Gastroesophageal sphincter (tissue), 2 donors: ENCODE measurements at regions not wholly inside any gene's neighbourhood (a gene's known extent, or its start where the extent isn't known, plus 50 kb on each side); places are given as distances from the start of the nearest gene placed in this dataset.

Experiments
- POLR2A ChIP-seq, 2 donors: fragments of 450-650 bp; IDR thresholded peaks; one replicate each; pipeline ENCODE4 v1.6.1; 2017; ENCODE audit warnings: antibody characterized with exemption in 2 of 2, mild to moderate bottlenecking in 2 of 2, moderate library complexity in 1 of 2
- POLR2AphosphoS5 ChIP-seq: sonication (generic); formaldehyde crosslinking; IDR thresholded peaks from one replicate; pipeline ENCODE4 v1.6.1; 2017; ENCODE audit warnings: antibody characterized with exemption

DNA sequence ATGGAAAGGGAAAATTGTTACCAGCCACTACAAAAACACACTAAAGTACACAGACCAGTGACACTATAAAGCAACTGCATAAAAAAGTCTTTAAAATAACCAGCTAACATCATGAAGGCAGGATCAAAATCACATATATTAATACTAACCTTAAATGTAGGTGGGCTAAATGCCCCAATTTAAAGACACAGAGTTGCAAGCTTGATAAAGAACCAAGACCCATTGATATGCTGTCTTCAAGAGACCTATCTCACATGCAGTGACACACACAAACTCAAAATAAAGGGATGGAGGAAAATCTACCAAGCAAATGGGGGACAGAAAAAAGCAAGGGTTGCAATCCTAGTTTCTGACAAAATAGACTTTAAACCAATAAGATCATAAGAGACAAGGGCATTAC is 246.3 kb downstream of the SEC16B start:
- no peak for TF ChIP-seq POLR2AphosphoS5
- no peak for TF ChIP-seq POLR2A (IDR thresholded peaks at IDR 0.05)
